B cell (primary cell): ENCODE measurements at regions not wholly inside any gene's neighbourhood (a gene's known extent, or its start where the extent isn't known, plus 50 kb on each side); places are given as distances from the start of the nearest gene placed in this dataset.

ENCODE experiments used
- ATAC-seq: fragments of 200-7000 bp; cut with Tn5 transposase; one replicate; pipeline ENCODE4 v1.10.0; 2021; ENCODE audit warnings: low read depth, mild to moderate bottlenecking, moderate number of reproducible peaks, moderate library complexity
- CTCF ChIA-PET: fragments of 350-600 bp; sonication (Branson Sonifier 250); formaldehyde crosslinking; loops from one replicate; lab custom pipeline; 2021; ENCODE audit warnings: antibody characterized with exemption, inconsistent platforms; lab: Charles Lee
- POLR2A ChIA-PET: fragments of 350-600 bp; sonication (Branson Sonifier 250); formaldehyde crosslinking; loops from one replicate; lab custom pipeline; 2021; ENCODE audit warnings: antibody characterized with exemption; lab: Charles Lee
- DNase-seq: peaks from one replicate; pipeline ENCODE4 v3.0.0; 2013
- H2AFZ ChIP-seq: 2 replicates; pipeline ENCODE4 v1.6.1; 2012; ENCODE audit warnings: mild to moderate bottlenecking, low read depth, low read length; ENCODE audit not compliant: insufficient read depth, poor library complexity, severe bottlenecking
- H3K27ac ChIP-seq, 2 donors: 1 replicate in 1 of 2; 2 replicates in 1 of 2; pipeline ENCODE4 v1.5.1; 2012 to 2013; ENCODE audit warnings: low read length in 2 of 2, mild to moderate bottlenecking in 2 of 2, moderate library complexity in 1 of 2
- H3K27me3 ChIP-seq, 4 experiments: fragments of 200-600 bp in 1 of 4; sonication (generic) in 1 of 4; replicated peaks in 1 of 4; 1 replicate in 2 of 4; 2 replicates in 2 of 4; pipeline versions ENCODE4 v1.6.1 to v1.7.0; 2013 to 2016; ENCODE audit warnings: low read length in 3 of 4, mild to moderate bottlenecking in 2 of 4, mixed read lengths in 1 of 4, moderate library complexity in 1 of 4; ENCODE audit not compliant: insufficient read depth in 4 of 4, control insufficient read depth in 3 of 4; ENCODE audit errors: control extremely low read depth in 1 of 4
- H3K36me3 ChIP-seq, 2 experiments: replicated peaks in 1 of 2; 1 replicate in 1 of 2; 2 replicates in 1 of 2; pipeline versions ENCODE4 v1.6.1 to v1.7.1; 2013; ENCODE audit warnings: low read length in 1 of 2; ENCODE audit not compliant: insufficient read depth in 2 of 2, control insufficient read depth in 1 of 2; ENCODE audit errors: control extremely low read depth in 1 of 2, extremely low read depth in 1 of 2
- H3K4me1 ChIP-seq, 2 donors: fragments of 200-600 bp in 1 of 2; sonication (generic) in 1 of 2; 1 replicate in 1 of 2; 2 replicates in 1 of 2; pipeline versions ENCODE4 v1.5.1 to v1.6.1; 2013 to 2017; ENCODE audit warnings: low read length in 2 of 2; ENCODE audit not compliant: control insufficient read depth in 2 of 2, insufficient read depth in 2 of 2
- H3K4me2 ChIP-seq: replicated peaks from 2 replicates; pipeline ENCODE3; 2012; ENCODE audit warnings: mild to moderate bottlenecking, low read depth, low read length; ENCODE audit not compliant: poor library complexity, severe bottlenecking
- H3K4me3 ChIP-seq, 5 experiments: fragments of 200-600 bp in 1 of 5; sonication (generic) in 1 of 5; 1 replicate in 3 of 5; 2 replicates in 2 of 5; pipeline versions ENCODE4 v1.5.1 to v1.7.0; 2011 to 2016; ENCODE audit warnings: low read length in 4 of 5, mild to moderate bottlenecking in 4 of 5, low read depth in 2 of 5, control low read depth in 1 of 5, moderate library complexity in 1 of 5; ENCODE audit not compliant: insufficient read depth in 1 of 5; ENCODE audit errors: control extremely low read depth in 1 of 5, extremely low read depth in 1 of 5
- H3K79me2 ChIP-seq: fragments of 200-600 bp; sonication (generic); one replicate; pipeline ENCODE4 v1.6.0; 2016; ENCODE audit warnings: low read length; ENCODE audit not compliant: control insufficient read depth, insufficient read depth
- H3K9ac ChIP-seq: fragments of 200-600 bp; sonication (generic); 2 replicates; pipeline ENCODE4 v1.6.1; 2017; ENCODE audit warnings: mild to moderate bottlenecking, low read length, moderate library complexity
- H3K9me3 ChIP-seq, 3 donors: one replicate each; pipeline versions ENCODE4 v1.6.1 to v1.7.1; 2013; ENCODE audit warnings: low read length in 2 of 3; ENCODE audit not compliant: control insufficient read depth in 2 of 3, insufficient read depth in 1 of 3; ENCODE audit errors: control extremely low read depth in 1 of 3
- H4K20me1 ChIP-seq: 2 replicates; pipeline ENCODE4 v1.6.0; 2012; ENCODE audit warnings: mild to moderate bottlenecking, low read length; ENCODE audit not compliant: insufficient read depth, control insufficient read depth, poor library complexity, severe bottlenecking
- H3K27ac Mint-ChIP-seq: one replicate; pipeline ENCODE4 v1.8.0; 2021; ENCODE audit warnings: mixed read lengths
- H3K27me3 Mint-ChIP-seq: one replicate; pipeline ENCODE4 v1.8.0; 2021; ENCODE audit warnings: mixed read lengths
- H3K4me1 Mint-ChIP-seq: one replicate; pipeline ENCODE4 v1.8.0; 2021; ENCODE audit warnings: mixed read lengths
- H3K4me3 Mint-ChIP-seq: one replicate; pipeline ENCODE4 v1.8.0; 2021; ENCODE audit warnings: mixed read lengths
- H3K9me3 Mint-ChIP-seq: one replicate; pipeline ENCODE4 v1.8.0; 2022; ENCODE audit warnings: mixed read lengths; ENCODE audit not compliant: insufficient read depth
- CTCF ChIP-seq: fragments of 200-600 bp; IDR thresholded peaks from one replicate; pipeline ENCODE4 v1.8.0; 2022; ENCODE audit warnings: antibody characterized with exemption, mild to moderate bottlenecking
- EZH2 ChIP-seq: IDR thresholded peaks from 2 replicates; pipeline ENCODE4 v1.6.1; 2012; ENCODE audit warnings: borderline replicate concordance, low read depth, mild to moderate bottlenecking, moderate library complexity, low read length; ENCODE audit not compliant: insufficient read depth, poor library complexity, severe bottlenecking
- WGBS: methylation state at CpG from one replicate; pipeline ENCODE4 v1.1.5; 2013; ENCODE audit warnings: missing lambda C conversion rate; ENCODE audit not compliant: insufficient coverage; 5-methylcytosine and 5-hydroxymethylcytosine counted together
- intact Hi-C: fragments of 100-400 bp; cut with micrococcal nuclease; formaldehyde crosslinking; loops from one replicate; pipeline ENCODE4 v1.10.0; 2022

GRCh38 chr2:41142478-41142877, 690.6 kb upstream of the SLC8A1 start:
- POLR2A ChIA-PET: no interaction called here
- no peak overlapping the region for H3K9ac ChIP-seq
- no peak overlapping the region for H3K27ac ChIP-seq
- no peak overlapping the region for H3K4me3 ChIP-seq
- no peaks in the 10 kb centered on the region for H3K27me3 ChIP-seq
- CTCF ChIA-PET: no interaction called here
- DNase-seq (no peak), ATAC-seq (no peak)
- H3K9me3 Mint-ChIP-seq: no peaks in the 10 kb centered on the region
- intact Hi-C loops: no loop called here
- WGBS: no CpG with 5 or more reads among the region's 1 CpG
- no peak for TF ChIP-seq CTCF
- no peak for TF ChIP-seq EZH2
- H3K9me3 ChIP-seq: no peaks in the 10 kb centered on the region
- no peaks in the 10 kb centered on the region for H3K27me3 Mint-ChIP-seq
- no peaks in the 10 kb centered on the region for H3K4me1 ChIP-seq
- no peaks in the 10 kb centered on the region for H4K20me1 ChIP-seq
- H3K4me3 Mint-ChIP-seq: no peak overlapping the region
- H3K79me2 ChIP-seq: no peaks in the 10 kb centered on the region
- H2AFZ ChIP-seq: no peak overlapping the region
- no peaks in the 10 kb centered on the region for H3K36me3 ChIP-seq
- no peak overlapping the region for H3K27ac Mint-ChIP-seq
- no peak overlapping the region for H3K4me2 ChIP-seq
- H3K4me1 Mint-ChIP-seq: no peaks in the 10 kb centered on the region

- Histone ChIP-seq H3K79me2 (no peaks in the 10 kb centered on the region), H3K36me3 (no peaks in the 10 kb centered on the region), H3K27ac (no peak overlapping the region), H4K20me1 (no peaks in the 10 kb centered on the region), H3K4me1 (no peaks in the 10 kb centered on the region), H3K4me2 (no peak overlapping the region), H3K27me3 (no peaks in the 10 kb centered on the region), H3K4me3 (no peak overlapping the region), H3K9ac (no peak overlapping the region), H3K9me3 (no peaks in the 10 kb centered on the region), H2AFZ (no peak overlapping the region)
- no peaks in the 10 kb centered on the region for H3K9me3 Mint-ChIP-seq
- TF ChIP-seq EZH2: no peak
- no peak for TF ChIP-seq CTCF
- no peak overlapping the region for H3K4me3 Mint-ChIP-seq
- no CpG with 5 or more reads among the region's 1 CpG for WGBS
- intact Hi-C loops: no loop called here
- ATAC-seq: no peak
- no peaks in the 10 kb centered on the region for H3K27me3 Mint-ChIP-seq
- CTCF ChIA-PET: no interaction called here
- no peaks in the 10 kb centered on the region for H3K4me1 Mint-ChIP-seq
- POLR2A ChIA-PET: no interaction called here
- no peak overlapping the region for H3K27ac Mint-ChIP-seq
- no peak for DNase-seq
Observed at GRCh38 chr2:41145066-41145465, 693.2 kb upstream of the SLC8A1 start.
